ENCODE measurements at regions not wholly inside any gene's neighbourhood (a gene's known extent, or its start where the extent isn't known, plus 50 kb on each side); places are given as distances from the start of the nearest gene placed in this dataset.

DNA sequence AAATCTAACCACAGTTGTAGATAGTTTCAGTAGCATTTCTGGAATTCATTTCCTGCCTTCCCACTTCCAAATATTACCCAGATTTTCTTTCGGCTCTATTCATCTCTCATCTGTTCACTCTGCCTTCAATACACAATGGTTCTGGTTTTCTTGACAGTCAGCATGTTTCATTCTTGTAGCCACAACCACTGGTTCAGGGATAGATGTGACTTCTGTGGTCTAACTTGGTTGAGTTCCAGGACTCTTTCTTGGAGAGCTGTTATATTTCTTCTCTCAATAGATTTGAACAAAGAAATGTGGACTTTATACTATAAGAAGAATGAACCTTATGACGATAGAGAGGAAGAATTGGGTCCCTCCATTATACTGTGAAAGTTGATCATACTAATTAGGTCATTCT lies 228.8 kb downstream of the NSUN3 start:
- Histone ChIP-seq H3K9me2 (ENCODE audit: low read depth, low read length) (no peaks in the 10 kb centered on the region), H2AFZ (ENCODE audit: low read length) (no peak overlapping the region), H3K4me3 (ENCODE audit: low read depth, low read length, poor library complexity, severe bottlenecking) (no peak overlapping the region), H3K4me1 (ENCODE audit: insufficient read depth, low read length, severe bottlenecking) (no peaks in the 10 kb centered on the region), H3K27me3 (ENCODE audit: insufficient read depth, low read length) (no peaks in the 10 kb centered on the region), H3K9ac (ENCODE audit: low read length) (no peak overlapping the region), H4K20me1 (ENCODE audit: insufficient read depth, low read length) (no peaks in the 10 kb centered on the region), H3K9me3 (ENCODE audit: low read length) (no peaks in the 10 kb centered on the region), H3K36me3 (ENCODE audit: insufficient read depth, low read length) (no peaks in the 10 kb centered on the region), H3F3A (ENCODE audit: insufficient read depth, low read length) (no peaks in the 10 kb centered on the region), H3K27ac (ENCODE audit: low read depth, low read length, poor library complexity, severe bottlenecking) (no peak overlapping the region), H3K4me2 (ENCODE audit: low read length) (no peak overlapping the region), H3K79me2 (ENCODE audit: insufficient read depth, low read length) (no peaks in the 10 kb centered on the region)
- TF ChIP-seq, protein P1, sequence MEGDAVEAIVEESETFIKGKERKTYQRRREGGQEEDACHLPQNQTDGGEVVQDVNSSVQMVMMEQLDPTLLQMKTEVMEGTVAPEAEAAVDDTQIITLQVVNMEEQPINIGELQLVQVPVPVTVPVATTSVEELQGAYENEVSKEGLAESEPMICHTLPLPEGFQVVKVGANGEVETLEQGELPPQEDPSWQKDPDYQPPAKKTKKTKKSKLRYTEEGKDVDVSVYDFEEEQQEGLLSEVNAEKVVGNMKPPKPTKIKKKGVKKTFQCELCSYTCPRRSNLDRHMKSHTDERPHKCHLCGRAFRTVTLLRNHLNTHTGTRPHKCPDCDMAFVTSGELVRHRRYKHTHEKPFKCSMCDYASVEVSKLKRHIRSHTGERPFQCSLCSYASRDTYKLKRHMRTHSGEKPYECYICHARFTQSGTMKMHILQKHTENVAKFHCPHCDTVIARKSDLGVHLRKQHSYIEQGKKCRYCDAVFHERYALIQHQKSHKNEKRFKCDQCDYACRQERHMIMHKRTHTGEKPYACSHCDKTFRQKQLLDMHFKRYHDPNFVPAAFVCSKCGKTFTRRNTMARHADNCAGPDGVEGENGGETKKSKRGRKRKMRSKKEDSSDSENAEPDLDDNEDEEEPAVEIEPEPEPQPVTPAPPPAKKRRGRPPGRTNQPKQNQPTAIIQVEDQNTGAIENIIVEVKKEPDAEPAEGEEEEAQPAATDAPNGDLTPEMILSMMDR (IDR thresholded peaks at IDR 0.05; ENCODE audit: low read length), result no peak
- TF ChIP-seq EZH2 (IDR thresholded peaks at IDR 0.05; ENCODE audit: borderline replicate concordance, low read length), result no peak

- no peaks in the 10 kb centered on the region for H4K20me1 ChIP-seq (ENCODE audit: insufficient read depth, low read length)
- H3K4me2 ChIP-seq (ENCODE audit: low read length), result no peak overlapping the region
- no peaks in the 10 kb centered on the region for H3K27me3 ChIP-seq (ENCODE audit: insufficient read depth, low read length)
- H3K79me2 ChIP-seq (ENCODE audit: insufficient read depth, low read length), result no peaks in the 10 kb centered on the region
- H3K27ac ChIP-seq (ENCODE audit: low read depth, low read length, poor library complexity, severe bottlenecking), result no peak overlapping the region
- no peaks in the 10 kb centered on the region for H3K36me3 ChIP-seq (ENCODE audit: insufficient read depth, low read length)
- H3K4me3 ChIP-seq (ENCODE audit: low read depth, low read length, poor library complexity, severe bottlenecking), result no peak overlapping the region
- H3K9ac ChIP-seq (ENCODE audit: low read length), result no peak overlapping the region
- H3K9me2 ChIP-seq (ENCODE audit: low read depth, low read length), result no peaks in the 10 kb centered on the region
- TF ChIP-seq, protein P1 (IDR thresholded peaks at IDR 0.05; ENCODE audit: low read length), result no peak
- H3F3A ChIP-seq (ENCODE audit: insufficient read depth, low read length), result no peaks in the 10 kb centered on the region
- H3K9me3 ChIP-seq (ENCODE audit: low read length), result no peaks in the 10 kb centered on the region
- H2AFZ ChIP-seq (ENCODE audit: low read length), result no peak overlapping the region
- H3K4me1 ChIP-seq (ENCODE audit: insufficient read depth, low read length, severe bottlenecking), result no peaks in the 10 kb centered on the region
These were observed 229.3 kb downstream of the NSUN3 start for GRCh38 chr3:94292151-94292550.

- H3K27me3 ChIP-seq (ENCODE audit: insufficient read depth, low read length), result no peaks in the 10 kb centered on the region
- H3K27ac ChIP-seq (ENCODE audit: low read depth, low read length, poor library complexity, severe bottlenecking), result no peak overlapping the region
- TF ChIP-seq EZH2 (IDR thresholded peaks at IDR 0.05; ENCODE audit: borderline replicate concordance, low read length), result no peak
- TF ChIP-seq, protein P1 (IDR thresholded peaks at IDR 0.05; ENCODE audit: low read length), result no peak
- no peaks in the 10 kb centered on the region for H3K9me2 ChIP-seq (ENCODE audit: low read depth, low read length)
- H2AFZ ChIP-seq (ENCODE audit: low read length), result no peak overlapping the region
- H4K20me1 ChIP-seq (ENCODE audit: insufficient read depth, low read length), result no peaks in the 10 kb centered on the region
- H3K4me2 ChIP-seq (ENCODE audit: low read length), result no peak overlapping the region
- H3K36me3 ChIP-seq (ENCODE audit: insufficient read depth, low read length), result no peaks in the 10 kb centered on the region
- H3K79me2 ChIP-seq (ENCODE audit: insufficient read depth, low read length), result no peaks in the 10 kb centered on the region
- no peak overlapping the region for H3K9ac ChIP-seq (ENCODE audit: low read length)
- H3K4me3 ChIP-seq (ENCODE audit: low read depth, low read length, poor library complexity, severe bottlenecking), result no peak overlapping the region
- H3K4me1 ChIP-seq (ENCODE audit: insufficient read depth, low read length, severe bottlenecking), result no peaks in the 10 kb centered on the region
- no peaks in the 10 kb centered on the region for H3F3A ChIP-seq (ENCODE audit: insufficient read depth, low read length)
- no peaks in the 10 kb centered on the region for H3K9me3 ChIP-seq (ENCODE audit: low read length)
These were observed 230.9 kb downstream of the NSUN3 start for GRCh38 chr3:94293793-94294195.
